PC-9 (cell line): ENCODE measurements at regions not wholly inside any gene's neighbourhood (a gene's known extent, or its start where the extent isn't known, plus 50 kb on each side); places are given as distances from the start of the nearest gene placed in this dataset.

Experiments
- BruUV-seq: library from RNA; stranded (reverse); fragments of 400-500 nt; replicated peaks from 2 replicates; lab custom pipeline; 2021; lab: Mats Ljungman, UMichigan
- CTCF ChIA-PET: fragments of 300-600 bp; sonication (Branson Sonifier 250); formaldehyde crosslinking; loops from one replicate; lab custom pipeline; 2022; ENCODE audit warnings: antibody characterized with exemption; lab: Charles Lee
- POLR2A ChIA-PET: fragments of 300-600 bp; sonication (Branson Sonifier 250); formaldehyde crosslinking; loops from one replicate; lab custom pipeline; 2022; ENCODE audit warnings: antibody characterized with exemption; ENCODE audit not compliant: unreplicated experiment; lab: Charles Lee
- DNase-seq, 2 experiments: peaks; one replicate each; pipeline versions ENCODE4 v3.0.0 to v3.0.0-alpha.2; 2015 to 2022; ENCODE audit warnings: mixed read lengths in 1 of 2
- H2AFZ ChIP-seq: fragments of 200-600 bp; sonication (generic); 2 replicates; pipeline ENCODE4 v1.8.1; 2017; ENCODE audit warnings: antibody characterized with exemption
- H3F3A ChIP-seq: fragments of 200-600 bp; sonication (generic); 2 replicates; pipeline ENCODE4 v1.8.1; 2017; ENCODE audit warnings: antibody characterized with exemption, mild to moderate bottlenecking, low read depth; ENCODE audit not compliant: insufficient read depth
- H3K27ac ChIP-seq: fragments of 200-600 bp; sonication (generic); 2 replicates; pipeline ENCODE4 v1.6.1; 2016; ENCODE audit warnings: mixed run types
- H3K27me3 ChIP-seq: fragments of 200-600 bp; sonication (generic); 2 replicates; pipeline ENCODE4 v1.6.1; 2016; ENCODE audit warnings: low read depth, mixed run types; ENCODE audit not compliant: insufficient read depth
- H3K36me3 ChIP-seq: fragments of 200-600 bp; sonication (generic); 2 replicates; pipeline ENCODE4 v1.6.1; 2016; ENCODE audit warnings: low read depth, mixed run types
- H3K4me1 ChIP-seq: fragments of 200-600 bp; sonication (generic); replicated peaks from 2 replicates; pipeline ENCODE4 v1.6.1; 2016; ENCODE audit warnings: mixed run types; ENCODE audit not compliant: insufficient read depth
- H3K4me2 ChIP-seq: fragments of 200-600 bp; sonication (generic); 2 replicates; pipeline ENCODE4 v1.6.1; 2017; ENCODE audit warnings: mixed run types
- H3K4me3 ChIP-seq: fragments of 200-600 bp; sonication (generic); 2 replicates; pipeline ENCODE4 v1.6.1; 2016; ENCODE audit warnings: mixed run types
- H3K79me2 ChIP-seq: fragments of 200-600 bp; sonication (generic); 2 replicates; pipeline ENCODE4 v1.6.1; 2017; ENCODE audit warnings: low read depth, mixed run types
- H3K9me2 ChIP-seq: fragments of 200-600 bp; sonication (generic); 2 replicates; pipeline ENCODE4 v1.8.1; 2017; ENCODE audit warnings: mild to moderate bottlenecking; ENCODE audit not compliant: insufficient read depth
- H3K9me3 ChIP-seq: fragments of 200-600 bp; sonication (generic); 2 replicates; pipeline ENCODE4 v1.8.1; 2016; ENCODE audit warnings: low read depth; ENCODE audit not compliant: insufficient read depth
- H4K20me1 ChIP-seq: fragments of 200-600 bp; sonication (generic); 2 replicates; pipeline ENCODE4 v1.8.1; 2017; ENCODE audit not compliant: insufficient read depth
- EZH2 ChIP-seq: fragments of 200-600 bp; sonication (generic); IDR thresholded peaks from 2 replicates; pipeline ENCODE4 v1.8.0; 2017; ENCODE audit warnings: antibody characterized with exemption, low read depth
- intact Hi-C: fragments of 100-400 bp; cut with micrococcal nuclease; formaldehyde crosslinking; loops from one replicate; pipeline ENCODE4 v1.10.0; 2022; ENCODE audit not compliant: unreplicated experiment
- TF ChIP-seq, protein P1 (sequence below): fragments of 200-600 bp; sonication (generic); conservative IDR thresholded peaks from 2 replicates; pipeline ENCODE4 v1.6.1; 2017; ENCODE audit warnings: mixed run types, antibody characterized with exemption, mild to moderate bottlenecking, moderate library complexity

GRCh38 chrX:69082753-69083150 lies 82.5 kb downstream of the PJA1 start:
- Histone ChIP-seq H3K4me1 (no peaks in the 10 kb centered on the region), H3K79me2 (no peaks in the 10 kb centered on the region), H2AFZ (no peak overlapping the region), H3K27me3 (no peaks in the 10 kb centered on the region), H3K27ac (no peak overlapping the region), H3F3A (no peaks in the 10 kb centered on the region), H3K4me3 (no peak overlapping the region), H3K36me3 (no peaks in the 10 kb centered on the region), H3K9me2 (no peaks in the 10 kb centered on the region), H4K20me1 (no peaks in the 10 kb centered on the region), H3K4me2 (no peak overlapping the region), H3K9me3 (no peaks in the 10 kb centered on the region)
- TF ChIP-seq, protein P1, sequence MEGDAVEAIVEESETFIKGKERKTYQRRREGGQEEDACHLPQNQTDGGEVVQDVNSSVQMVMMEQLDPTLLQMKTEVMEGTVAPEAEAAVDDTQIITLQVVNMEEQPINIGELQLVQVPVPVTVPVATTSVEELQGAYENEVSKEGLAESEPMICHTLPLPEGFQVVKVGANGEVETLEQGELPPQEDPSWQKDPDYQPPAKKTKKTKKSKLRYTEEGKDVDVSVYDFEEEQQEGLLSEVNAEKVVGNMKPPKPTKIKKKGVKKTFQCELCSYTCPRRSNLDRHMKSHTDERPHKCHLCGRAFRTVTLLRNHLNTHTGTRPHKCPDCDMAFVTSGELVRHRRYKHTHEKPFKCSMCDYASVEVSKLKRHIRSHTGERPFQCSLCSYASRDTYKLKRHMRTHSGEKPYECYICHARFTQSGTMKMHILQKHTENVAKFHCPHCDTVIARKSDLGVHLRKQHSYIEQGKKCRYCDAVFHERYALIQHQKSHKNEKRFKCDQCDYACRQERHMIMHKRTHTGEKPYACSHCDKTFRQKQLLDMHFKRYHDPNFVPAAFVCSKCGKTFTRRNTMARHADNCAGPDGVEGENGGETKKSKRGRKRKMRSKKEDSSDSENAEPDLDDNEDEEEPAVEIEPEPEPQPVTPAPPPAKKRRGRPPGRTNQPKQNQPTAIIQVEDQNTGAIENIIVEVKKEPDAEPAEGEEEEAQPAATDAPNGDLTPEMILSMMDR, result no peak
- no peak for TF ChIP-seq EZH2
- CTCF ChIA-PET, result no interaction called here
- POLR2A ChIA-PET, result no interaction called here
- no TSS peak for BruUV-seq
- intact Hi-C loops, result no loop called here
- no peak for DNase-seq

- Histone ChIP-seq H3K27me3 (no peaks in the 10 kb centered on the region), H3K36me3 (no peaks in the 10 kb centered on the region), H4K20me1 (no peaks in the 10 kb centered on the region), H2AFZ (no peak overlapping the region), H3K4me2 (no peak overlapping the region), H3F3A (no peaks in the 10 kb centered on the region), H3K27ac (no peak overlapping the region), H3K4me3 (no peak overlapping the region), H3K9me3 (no peaks in the 10 kb centered on the region), H3K4me1 (no peaks in the 10 kb centered on the region), H3K79me2 (no peaks in the 10 kb centered on the region), H3K9me2 (no peaks in the 10 kb centered on the region)
- DNase-seq, result no peak
- TF ChIP-seq EZH2, result no peak
- TF ChIP-seq, protein P1, result no peak
- CTCF ChIA-PET, result no interaction called here
- POLR2A ChIA-PET, result no interaction called here
- intact Hi-C loops, result no loop called here
- no TSS peak for BruUV-seq
Observed at GRCh38 chrX:69082055-69082752, 83.0 kb downstream of the PJA1 start.

GRCh38 chrX:69080855-69081465 lies 84.3 kb downstream of the PJA1 start:
- no TSS peak for BruUV-seq
- no peaks in the 10 kb centered on the region for H3K79me2 ChIP-seq
- POLR2A ChIA-PET, result no interaction called here
- no peaks in the 10 kb centered on the region for H3K9me2 ChIP-seq
- no peaks in the 10 kb centered on the region for H3K36me3 ChIP-seq
- no peaks in the 10 kb centered on the region for H3K4me1 ChIP-seq
- H4K20me1 ChIP-seq, result no peaks in the 10 kb centered on the region
- H3K4me2 ChIP-seq, result no peak overlapping the region
- CTCF ChIA-PET, result interaction anchor here (0.9 kb wide), 1 partner anchor 13 kb away, joined by 4 read pairs; no protein-coding TSS in a partner anchor
- H3K27ac ChIP-seq, result no peak overlapping the region
- H3K4me3 ChIP-seq, result no peak overlapping the region
- intact Hi-C loops, result no loop called here
- no peak for DNase-seq
- H3K9me3 ChIP-seq, result no peaks in the 10 kb centered on the region
- H2AFZ ChIP-seq, result no peak overlapping the region
- no peaks in the 10 kb centered on the region for H3K27me3 ChIP-seq
- H3F3A ChIP-seq, result no peaks in the 10 kb centered on the region
- TF ChIP-seq, protein P1, result no peak
- TF ChIP-seq EZH2, result no peak
